H1 (cell line): ENCODE measurements at regions not wholly inside any gene's neighbourhood (a gene's known extent, or its start where the extent isn't known, plus 50 kb on each side); places are given as distances from the start of the nearest gene placed in this dataset.

Experiments used
- CTCF ChIA-PET: fragments of 300-600 bp; sonication (Branson Sonifier 250); formaldehyde crosslinking; loops from one replicate; lab custom pipeline; 2021; ENCODE audit not compliant: partially characterized antibody; lab: Charles Lee
- POLR2A ChIA-PET: fragments of 300-600 bp; sonication (Branson Sonifier 250); formaldehyde crosslinking; loops from one replicate; lab custom pipeline; 2021; ENCODE audit warnings: inconsistent platforms; ENCODE audit not compliant: partially characterized antibody; lab: Charles Lee
- DNase-seq, 2 experiments: peaks; one replicate each; pipeline versions ENCODE4 v3.0.0 to v3.0.0-alpha.2; 2010 to 2022; ENCODE audit warnings: low spot score in 2 of 2, low read depth in 1 of 2, mixed read lengths in 1 of 2
- FAIRE-seq: peaks from 2 replicates; lab custom pipeline; 2011; peaks lifted over from hg19 to GRCh38; lab: Jason Lieb, UNC
- H2AFZ ChIP-seq: 2 replicates; pipeline ENCODE4 v1.8.1; 2012; ENCODE audit warnings: low read length, inconsistent platforms
- H2AK5ac ChIP-seq: 2 replicates; pipeline ENCODE4 v1.6.1; 2013; ENCODE audit warnings: low read depth, low read length
- H2BK120ac ChIP-seq: replicated peaks from 2 replicates; pipeline ENCODE3; 2013; ENCODE audit warnings: low read depth, low read length, inconsistent platforms
- H2BK12ac ChIP-seq: 2 replicates; pipeline ENCODE4 v1.6.1; 2013; ENCODE audit warnings: low read depth, low read length
- H2BK15ac ChIP-seq: 2 replicates; pipeline ENCODE4 v1.6.1; 2013; ENCODE audit warnings: low read length
- H2BK20ac ChIP-seq: 2 replicates; pipeline ENCODE4 v1.6.1; 2013; ENCODE audit warnings: low read length
- H2BK5ac ChIP-seq: 2 replicates; pipeline ENCODE4 v1.6.1; 2013; ENCODE audit warnings: low read depth, low read length
- H3K14ac ChIP-seq: 2 replicates; pipeline ENCODE4 v1.6.1; 2013; ENCODE audit warnings: inconsistent platforms; ENCODE audit not compliant: insufficient read length
- H3K18ac ChIP-seq: 2 replicates; pipeline ENCODE4 v1.6.1; 2013; ENCODE audit warnings: low read length; ENCODE audit errors: extremely low read depth
- H3K23ac ChIP-seq: 2 replicates; pipeline ENCODE4 v1.6.1; 2013; ENCODE audit warnings: inconsistent platforms; ENCODE audit not compliant: insufficient read length
- H3K23me2 ChIP-seq: 2 replicates; pipeline ENCODE4 v1.6.1; 2013; ENCODE audit warnings: low read depth, low read length
- H3K27ac ChIP-seq: 2 replicates; pipeline ENCODE4 v1.6.1; 2011; ENCODE audit warnings: low read depth, low read length, inconsistent platforms
- H3K27me3 ChIP-seq, 4 experiments: replicated peaks in 1 of 4; 1 replicate in 1 of 4; 2 replicates in 3 of 4; pipeline versions ENCODE4 v1.6.1 to v1.8.1; 2011 to 2013; ENCODE audit warnings: low read length in 3 of 4, mild to moderate bottlenecking in 3 of 4, inconsistent platforms in 2 of 4, mixed read lengths in 2 of 4, moderate library complexity in 1 of 4; ENCODE audit not compliant: control insufficient read depth in 3 of 4, insufficient read depth in 3 of 4; ENCODE audit errors: extremely low read depth in 1 of 4
- H3K36me3 ChIP-seq, 4 experiments: 2 replicates each; pipeline versions ENCODE4 v1.6.1 to v1.8.1; 2011 to 2013; ENCODE audit warnings: mild to moderate bottlenecking in 4 of 4, low read length in 3 of 4, moderate library complexity in 2 of 4, control low read depth in 1 of 4, inconsistent platforms in 1 of 4; ENCODE audit not compliant: insufficient read depth in 4 of 4, control insufficient read depth in 2 of 4
- H3K4ac ChIP-seq: replicated peaks from 2 replicates; pipeline ENCODE3; 2013; ENCODE audit warnings: low read length, low read depth, mixed read lengths, inconsistent platforms; ENCODE audit not compliant: insufficient read length
- H3K4me1 ChIP-seq, 4 experiments: replicated peaks in 1 of 4; 1 replicate in 1 of 4; 2 replicates in 3 of 4; pipeline versions ENCODE4 v1.6.1 to v1.8.1; 2011 to 2013; ENCODE audit warnings: low read length in 3 of 4, inconsistent platforms in 2 of 4, mixed read lengths in 1 of 4; ENCODE audit not compliant: insufficient read depth in 4 of 4, control insufficient read depth in 3 of 4
- H3K4me2 ChIP-seq, 2 experiments: 2 replicates each; pipeline versions ENCODE4 v1.6.1 to v1.8.1; 2011 to 2013; ENCODE audit warnings: low read depth in 2 of 2, low read length in 2 of 2, control low read depth in 1 of 2, inconsistent platforms in 1 of 2, mild to moderate bottlenecking in 1 of 2; ENCODE audit not compliant: insufficient read depth in 1 of 2
- H3K4me3 ChIP-seq, 4 experiments: fragments of 200-600, 300-600 bp in 1 of 4; sonication (generic), shearing (Covaris generic), sonication (Bioruptor Twin) in 1 of 4; 2 replicates each; pipeline versions ENCODE4 v1.5.1 to v1.8.1; 2011 to 2016; ENCODE audit warnings: low read length in 4 of 4, low read depth in 3 of 4, control low read depth in 2 of 4, inconsistent platforms in 2 of 4, mild to moderate bottlenecking in 2 of 4, mixed read lengths in 1 of 4, moderate library complexity in 1 of 4; ENCODE audit not compliant: insufficient read depth in 2 of 4; ENCODE audit errors: extremely low read depth in 1 of 4
- H3K56ac ChIP-seq: replicated peaks from 2 replicates; pipeline ENCODE3; 2013; ENCODE audit warnings: low read depth, mild to moderate bottlenecking, mixed read lengths, low read length, inconsistent platforms; ENCODE audit not compliant: insufficient read length
- H3K79me1 ChIP-seq: 2 replicates; pipeline ENCODE4 v1.6.1; 2013; ENCODE audit warnings: low read depth, low read length, control low read depth
- H3K79me2 ChIP-seq, 2 experiments: 2 replicates each; pipeline versions ENCODE4 v1.6.1 to v1.8.1; 2012 to 2013; ENCODE audit warnings: low read length in 2 of 2, mild to moderate bottlenecking in 2 of 2, inconsistent platforms in 1 of 2; ENCODE audit not compliant: insufficient read depth in 2 of 2, control insufficient read depth in 1 of 2
- H3K9ac ChIP-seq, 4 experiments: replicated peaks in 1 of 4; 1 replicate in 1 of 4; 2 replicates in 3 of 4; pipeline versions ENCODE4 v1.6.1 to v1.8.1; 2011 to 2013; ENCODE audit warnings: low read depth in 3 of 4, low read length in 3 of 4, control low read depth in 2 of 4, mild to moderate bottlenecking in 2 of 4, moderate library complexity in 2 of 4, inconsistent platforms in 1 of 4; ENCODE audit errors: extremely low read depth in 1 of 4
- H3K9me3 ChIP-seq, 2 experiments: 2 replicates each; pipeline versions ENCODE4 v1.6.1 to v1.8.1; 2012 to 2013; ENCODE audit warnings: mild to moderate bottlenecking in 2 of 2, moderate library complexity in 2 of 2, control low read depth in 1 of 2, inconsistent platforms in 1 of 2, low read depth in 1 of 2, low read length in 1 of 2, mixed read lengths in 1 of 2; ENCODE audit not compliant: insufficient read depth in 2 of 2
- H4K20me1 ChIP-seq, 2 experiments: replicated peaks in 1 of 2; 2 replicates each; pipeline versions ENCODE3 to v1.8.1; 2011 to 2013; ENCODE audit warnings: inconsistent platforms in 2 of 2, low read length in 2 of 2, mild to moderate bottlenecking in 1 of 2; ENCODE audit not compliant: insufficient read depth in 2 of 2, control insufficient read depth in 1 of 2
- H4K5ac ChIP-seq: 2 replicates; pipeline ENCODE4 v1.6.1; 2013; ENCODE audit warnings: low read length, low read depth, mixed read lengths, inconsistent platforms; ENCODE audit not compliant: insufficient read length
- H4K8ac ChIP-seq: 2 replicates; pipeline ENCODE4 v1.8.0; 2013; ENCODE audit warnings: mild to moderate bottlenecking, moderate library complexity, low read length, inconsistent platforms; ENCODE audit not compliant: insufficient read depth; ENCODE audit errors: extremely low read depth
- H4K91ac ChIP-seq: replicated peaks from 2 replicates; pipeline ENCODE3; 2013; ENCODE audit warnings: low read length, mixed read lengths, inconsistent platforms; ENCODE audit not compliant: insufficient read length
- BACH1 ChIP-seq: IDR thresholded peaks from 2 replicates; pipeline ENCODE4 v1.6.1; 2012; ENCODE audit warnings: low read length, improper control_type of control experiment
- CBX5 ChIP-seq: fragments of 300-800, 300-1000 bp; sonication (generic); IDR thresholded peaks from 2 replicates; pipeline ENCODE4 v1.7.1; 2016; ENCODE audit warnings: antibody characterized with exemption, low read length, low read depth
- CHD1 ChIP-seq: IDR thresholded peaks from 2 replicates; pipeline ENCODE4 v1.6.1; 2012; ENCODE audit warnings: low read depth, low read length, improper control_type of control experiment
- CHD2 ChIP-seq: IDR thresholded peaks from 2 replicates; pipeline ENCODE4 v1.6.1; 2012; ENCODE audit warnings: low read length, improper control_type of control experiment
- CTBP2 ChIP-seq: IDR thresholded peaks from 2 replicates; pipeline ENCODE4 v1.7.0; 2011; ENCODE audit warnings: borderline replicate concordance, mild to moderate bottlenecking, moderate library complexity, mixed read lengths, low read length; ENCODE audit not compliant: insufficient read depth, insufficient read length
- EGR1 ChIP-seq: IDR thresholded peaks from 2 replicates; pipeline ENCODE4 v1.6.1; 2011; ENCODE audit warnings: low read depth, low read length, borderline replicate concordance
- EZH2 ChIP-seq: fragments of 200-600 bp; sonication (generic); IDR thresholded peaks from 2 replicates; pipeline ENCODE4 v1.7.1; 2012; ENCODE audit warnings: low read depth, mild to moderate bottlenecking, moderate library complexity, low read length, inconsistent platforms; ENCODE audit not compliant: severe bottlenecking
- GTF2F1 ChIP-seq: IDR thresholded peaks from 2 replicates; pipeline ENCODE4 v1.6.1; 2012; ENCODE audit warnings: low read depth, low read length, improper control_type of control experiment, borderline replicate concordance
- HDAC6 ChIP-seq: IDR thresholded peaks from one replicate; pipeline ENCODE4 v1.7.1; 2012; ENCODE audit warnings: low read depth, mild to moderate bottlenecking, inconsistent platforms, low read length, moderate library complexity
- KDM1A ChIP-seq: fragments of 200-600, 300-600 bp; sonication (generic); IDR thresholded peaks from 2 replicates; pipeline ENCODE4 v1.7.1; 2016; ENCODE audit warnings: mild to moderate bottlenecking, low read length, borderline replicate concordance
- NRF1 ChIP-seq: IDR thresholded peaks from 2 replicates; pipeline ENCODE4 v1.6.1; 2011; ENCODE audit warnings: mild to moderate bottlenecking, low read depth, low read length, improper control_type of control experiment
- RXRA ChIP-seq: IDR thresholded peaks from 2 replicates; pipeline ENCODE4 v1.6.1; 2011; ENCODE audit warnings: low read depth, mild to moderate bottlenecking, low read length, moderate library complexity; ENCODE audit not compliant: insufficient read depth
- SAP30 ChIP-seq: fragments of 300-600 bp; sonication (generic); IDR thresholded peaks from 2 replicates; pipeline ENCODE4 v1.7.1; 2012; ENCODE audit warnings: low read length, moderate library complexity, mild to moderate bottlenecking, inconsistent platforms; ENCODE audit not compliant: insufficient read depth, insufficient replicate concordance
- SIN3A ChIP-seq, 2 experiments: IDR thresholded peaks in 1 of 2; conservative IDR thresholded peaks in 1 of 2; 2 replicates each; pipeline ENCODE4 v1.6.1; 2011 to 2012; ENCODE audit warnings: low read length in 2 of 2, improper control_type of control experiment in 1 of 2, low read depth in 1 of 2, mild to moderate bottlenecking in 1 of 2
- SIRT6 ChIP-seq: IDR thresholded peaks from one replicate; pipeline ENCODE4 v1.7.1; 2012; ENCODE audit warnings: low read length, inconsistent platforms
- TAF7 ChIP-seq: optimal IDR thresholded peaks from 2 replicates; pipeline ENCODE3; 2011; ENCODE audit warnings: low read depth, mild to moderate bottlenecking, inconsistent platforms, low read length, moderate library complexity, borderline replicate concordance
- ZNF274 ChIP-seq: IDR thresholded peaks from 2 replicates; pipeline ENCODE4 v1.7.0; 2012; ENCODE audit warnings: low read length, borderline replicate concordance; ENCODE audit errors: extremely low read depth

GRCh38 chr4:177546745-177547144 lies 104.5 kb upstream of the AGA start:
- Histone ChIP-seq H3K4me1 (no peaks in the 10 kb centered on the region), H3K27ac (no peak overlapping the region), H3K9me3 (peaks cover 0 to 2% of the 10 kb centered on the region in 2 experiments; a peak in 1 of 4 replicates), H3K4me2 (no peak overlapping the region), H4K8ac (no peak overlapping the region), H2BK15ac (no peak overlapping the region), H3K79me1 (no peaks in the 10 kb centered on the region), H4K20me1 (no peaks in the 10 kb centered on the region), H4K5ac (no peak overlapping the region), H2AFZ (no peak overlapping the region), H2BK5ac (no peak overlapping the region), H3K23ac (no peak overlapping the region), H2BK20ac (no peak overlapping the region), H3K23me2 (no peaks in the 10 kb centered on the region), H3K4me3 (no peak overlapping the region), H3K14ac (no peak overlapping the region), H2BK12ac (no peak overlapping the region), H4K91ac (no peak overlapping the region), H3K27me3 (no peaks in the 10 kb centered on the region), H3K9ac (no peak overlapping the region), H2BK120ac (no peak overlapping the region), H3K56ac (no peak overlapping the region), H3K18ac (no peak overlapping the region), H3K79me2 (no peaks in the 10 kb centered on the region), H3K4ac (no peak overlapping the region), H2AK5ac (no peak overlapping the region), H3K36me3 (no peaks in the 10 kb centered on the region)
- FAIRE-seq (no peak), DNase-seq (no peak)
- ChIA-PET POLR2A (no interaction called here), CTCF (no interaction called here)
- TF ChIP-seq EGR1 (no peak), NRF1 (no peak), CHD1 (no peak), CTBP2 (no peak), TAF7 (no peak), CBX5 (no peak), RXRA (no peak), CHD2 (no peak), SAP30 (no peak), EZH2 (no peak), HDAC6 (no peak), ZNF274 (no peak), SIRT6 (no peak), BACH1 (no peak), SIN3A (conservative IDR thresholded peaks at IDR 0.05 in 1 of 2, IDR thresholded peaks at IDR 0.05 in 1 of 2; ENCODE audit: low read depth in 1 of 2, low read length in 2 of 2) (no peak), KDM1A (no peak), GTF2F1 (no peak)
